Stimulated activated effector memory CD8-positive, alpha-beta T cell treated with anti-CD3 and anti-CD28 coated beads, Interleukin-12 subunit alpha, Interleukin-12 subunit beta, amount 100 ng/mL, for 72 hours (primary cell): ENCODE measurements at regions not wholly inside any gene's neighbourhood (a gene's known extent, or its start where the extent isn't known, plus 50 kb on each side); places are given as distances from the start of the nearest gene placed in this dataset.
"Not testable (repeated sequence)": the region's sequence is repeated elsewhere in the genome, so short reads cannot be mapped to it uniquely, and the experiment has no call there.

ENCODE experiments used
- ATAC-seq: fragments of 150-1000 bp; cut with Tn5 transposase; 2 replicates; pipeline ENCODE4 v1.10.0; 2021
- DNase-seq, 2 donors: peaks; one replicate each; pipeline ENCODE4 v3.0.0; 2021 to 2022; ENCODE audit warnings: low spot score in 2 of 2
- H3K27ac Mint-ChIP-seq: one replicate; pipeline ENCODE4 v1.8.0; 2022; ENCODE audit warnings: mild to moderate bottlenecking, mixed read lengths
- H3K36me3 Mint-ChIP-seq: one replicate; pipeline ENCODE4 v1.8.0; 2022; ENCODE audit warnings: mild to moderate bottlenecking, mixed read lengths
- H3K4me1 Mint-ChIP-seq: one replicate; pipeline ENCODE4 v1.8.0; 2022; ENCODE audit warnings: mixed read lengths
- H3K4me3 Mint-ChIP-seq: one replicate; pipeline ENCODE4 v1.8.0; 2022; ENCODE audit warnings: mild to moderate bottlenecking, mixed read lengths
- H3K9me3 Mint-ChIP-seq: one replicate; pipeline ENCODE4 v1.8.0; 2022; ENCODE audit warnings: mixed read lengths

GRCh38 chr16:59522826-59523225 lies 788.7 kb upstream of the GOT2 start:
- Mint-ChIP-seq H3K9me3 (peaks cover 33% of the 10 kb centered on the region), H3K4me3 (no peak overlapping the region), H3K36me3 (no peaks in the 10 kb centered on the region), H3K27ac (no peak overlapping the region), H3K4me1 (no peaks in the 10 kb centered on the region)
- no peak for DNase-seq
- ATAC-seq = no peak

- not testable (repeated sequence) for H3K4me1 Mint-ChIP-seq, ATAC-seq, H3K36me3 Mint-ChIP-seq, DNase-seq, H3K4me3 Mint-ChIP-seq, H3K27ac Mint-ChIP-seq
- H3K9me3 Mint-ChIP-seq = peaks cover 50% of the 10 kb centered on the region
Observed at GRCh38 chr16:59518721-59519120, 784.6 kb upstream of the GOT2 start.

GRCh38 chr16:59514651-59515050 lies 780.5 kb upstream of the GOT2 start:
- peaks cover 33% of the 10 kb centered on the region for H3K9me3 Mint-ChIP-seq
- H3K4me1 Mint-ChIP-seq = no peaks in the 10 kb centered on the region
- DNase-seq = no peak
- no peak for ATAC-seq
- H3K27ac Mint-ChIP-seq = no peak overlapping the region
- no peak overlapping the region for H3K4me3 Mint-ChIP-seq
- H3K36me3 Mint-ChIP-seq = no peaks in the 10 kb centered on the region

GRCh38 chr16:59510008-59510424 lies 775.9 kb upstream of the GOT2 start:
- no peak overlapping the region for H3K4me3 Mint-ChIP-seq
- DNase-seq (no peak), ATAC-seq (no peak)
- H3K36me3 Mint-ChIP-seq = no peaks in the 10 kb centered on the region
- H3K9me3 Mint-ChIP-seq = peaks cover 13% of the 10 kb centered on the region
- no peaks in the 10 kb centered on the region for H3K4me1 Mint-ChIP-seq
- H3K27ac Mint-ChIP-seq = no peak overlapping the region

GRCh38 chr16:59500601-59501000 lies 766.5 kb upstream of the GOT2 start:
- H3K27ac Mint-ChIP-seq = no peak overlapping the region
- no peak for DNase-seq
- ATAC-seq = no peak
- no peaks in the 10 kb centered on the region for H3K4me1 Mint-ChIP-seq
- H3K9me3 Mint-ChIP-seq = peaks cover 16% of the 10 kb centered on the region
- no peak overlapping the region for H3K4me3 Mint-ChIP-seq
- H3K36me3 Mint-ChIP-seq = no peaks in the 10 kb centered on the region

- Mint-ChIP-seq H3K27ac (no peak overlapping the region), H3K4me3 (no peak overlapping the region), H3K4me1 (no peaks in the 10 kb centered on the region), H3K36me3 (no peaks in the 10 kb centered on the region), H3K9me3 (peaks cover 20% of the 10 kb centered on the region)
- DNase-seq (no peak), ATAC-seq (no peak)
Observed at GRCh38 chr16:59487067-59487466, 753.0 kb upstream of the GOT2 start.

- Mint-ChIP-seq H3K36me3 (no peaks in the 10 kb centered on the region), H3K4me3 (no peak overlapping the region), H3K4me1 (no peaks in the 10 kb centered on the region), H3K27ac (no peak overlapping the region), H3K9me3 (peaks cover 20% of the 10 kb centered on the region)
- DNase-seq = no peak
- ATAC-seq = no peak
Observed at GRCh38 chr16:59484833-59485516, 750.9 kb upstream of the GOT2 start.

- H3K27ac Mint-ChIP-seq = no peak overlapping the region
- no peak overlapping the region for H3K4me3 Mint-ChIP-seq
- ATAC-seq = no peak
- peaks cover 24% of the 10 kb centered on the region for H3K9me3 Mint-ChIP-seq
- H3K36me3 Mint-ChIP-seq = no peaks in the 10 kb centered on the region
- no peaks in the 10 kb centered on the region for H3K4me1 Mint-ChIP-seq
- no peak for DNase-seq
Observed at GRCh38 chr16:59478838-59479237, 744.7 kb upstream of the GOT2 start.

GRCh38 chr16:59470556-59470955 lies 736.4 kb upstream of the GOT2 start:
- Mint-ChIP-seq H3K4me1 (no peaks in the 10 kb centered on the region), H3K9me3 (peaks cover 25% of the 10 kb centered on the region), H3K36me3 (no peaks in the 10 kb centered on the region), H3K27ac (no peak overlapping the region), H3K4me3 (no peak overlapping the region)
- DNase-seq = no peak
- ATAC-seq = no peak

GRCh38 chr16:59469266-59469665 lies 735.1 kb upstream of the GOT2 start:
- no peak overlapping the region for H3K4me3 Mint-ChIP-seq
- no peak overlapping the region for H3K27ac Mint-ChIP-seq
- DNase-seq (no peak), ATAC-seq (no peak)
- H3K36me3 Mint-ChIP-seq = no peaks in the 10 kb centered on the region
- H3K4me1 Mint-ChIP-seq = no peaks in the 10 kb centered on the region
- peaks cover 18% of the 10 kb centered on the region for H3K9me3 Mint-ChIP-seq

GRCh38 chr16:59463776-59464175 lies 729.7 kb upstream of the GOT2 start:
- Mint-ChIP-seq H3K27ac (no peak overlapping the region), H3K4me1 (no peaks in the 10 kb centered on the region), H3K9me3 (peaks cover 22% of the 10 kb centered on the region), H3K36me3 (no peaks in the 10 kb centered on the region), H3K4me3 (no peak overlapping the region)
- no peak for DNase-seq
- no peak for ATAC-seq

GRCh38 chr16:59459806-59460205 lies 725.7 kb upstream of the GOT2 start:
- H3K4me1 Mint-ChIP-seq = no peaks in the 10 kb centered on the region
- H3K9me3 Mint-ChIP-seq = peaks cover 29% of the 10 kb centered on the region
- no peak for ATAC-seq
- no peak overlapping the region for H3K27ac Mint-ChIP-seq
- no peaks in the 10 kb centered on the region for H3K36me3 Mint-ChIP-seq
- H3K4me3 Mint-ChIP-seq = no peak overlapping the region
- DNase-seq = no peak

GRCh38 chr16:59455497-59455896 lies 721.4 kb upstream of the GOT2 start:
- DNase-seq (no peak), ATAC-seq (no peak)
- Mint-ChIP-seq H3K4me1 (no peaks in the 10 kb centered on the region), H3K9me3 (peaks cover 24% of the 10 kb centered on the region), H3K27ac (no peak overlapping the region), H3K4me3 (no peak overlapping the region), H3K36me3 (no peaks in the 10 kb centered on the region)

- not testable (repeated sequence) for ATAC-seq, DNase-seq, H3K4me3 Mint-ChIP-seq, H3K27ac Mint-ChIP-seq, H3K36me3 Mint-ChIP-seq, H3K4me1 Mint-ChIP-seq
- peaks cover 16% of the 10 kb centered on the region for H3K9me3 Mint-ChIP-seq
Observed at GRCh38 chr16:59450513-59450912, 716.4 kb upstream of the GOT2 start.

GRCh38 chr16:59440502-59440901 lies 706.4 kb upstream of the GOT2 start:
- Mint-ChIP-seq H3K4me3 (no peak overlapping the region), H3K9me3 (peaks cover 19% of the 10 kb centered on the region), H3K27ac (no peak overlapping the region), H3K36me3 (no peaks in the 10 kb centered on the region), H3K4me1 (no peaks in the 10 kb centered on the region)
- no peak for DNase-seq
- ATAC-seq = no peak

GRCh38 chr16:59432896-59433295 lies 698.8 kb upstream of the GOT2 start:
- no peak for ATAC-seq
- Mint-ChIP-seq H3K4me1 (no peaks in the 10 kb centered on the region), H3K4me3 (no peak overlapping the region), H3K36me3 (no peaks in the 10 kb centered on the region), H3K27ac (no peak overlapping the region), H3K9me3 (peaks cover 10% of the 10 kb centered on the region)
- DNase-seq = no peak

- peaks cover 10% of the 10 kb centered on the region for H3K9me3 Mint-ChIP-seq
- DNase-seq (no peak), ATAC-seq (no peak)
- H3K4me3 Mint-ChIP-seq = no peak overlapping the region
- no peak overlapping the region for H3K27ac Mint-ChIP-seq
- H3K4me1 Mint-ChIP-seq = no peaks in the 10 kb centered on the region
- H3K36me3 Mint-ChIP-seq = no peaks in the 10 kb centered on the region
Observed at GRCh38 chr16:59432276-59432675, 698.2 kb upstream of the GOT2 start.
